ENCODE measurements at regions not wholly inside any gene's neighbourhood (a gene's known extent, or its start where the extent isn't known, plus 50 kb on each side); places are given as distances from the start of the nearest gene placed in this dataset.

DNA sequence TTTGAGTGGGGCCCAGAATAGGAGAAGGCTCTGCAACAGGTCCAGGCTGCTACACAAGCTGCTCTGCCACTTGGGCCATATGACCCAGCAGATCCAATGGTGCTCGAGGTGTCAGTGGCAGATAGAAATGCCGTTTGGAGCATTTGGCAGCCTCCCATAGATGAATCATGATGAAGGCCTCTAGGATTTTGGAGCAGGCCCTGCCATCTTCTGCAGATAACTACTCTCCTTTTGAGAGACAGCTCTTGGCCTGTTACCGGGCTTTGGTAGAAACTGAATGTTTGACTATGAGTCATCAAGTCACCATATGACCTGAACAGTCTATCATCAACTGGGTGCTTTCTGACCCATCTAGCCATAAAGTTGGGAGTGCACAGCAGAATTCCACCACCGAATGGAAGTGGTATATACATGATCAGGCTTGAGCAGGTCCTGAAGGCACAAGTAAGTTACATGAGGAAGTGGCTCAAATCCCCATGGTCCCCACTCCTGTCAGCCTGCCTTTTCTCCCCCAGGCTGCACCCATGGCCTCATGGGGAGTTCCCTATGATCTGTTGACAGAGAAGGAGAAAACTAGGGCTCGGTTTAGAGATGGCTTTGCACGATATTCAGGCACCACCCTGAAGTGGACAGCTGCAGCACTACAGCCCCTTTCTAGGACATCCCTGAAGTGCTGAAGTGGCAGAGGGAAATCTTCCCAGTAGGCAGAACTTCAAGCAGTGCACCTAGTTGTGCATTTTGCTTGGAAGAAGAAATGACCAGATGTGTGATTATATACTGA lies 971.4 kb downstream of the MCTP2 start:
- TF ChIP-seq MXI1 (IDR thresholded peaks at IDR 0.05; ENCODE audit: low read depth, low read length) (no peak), CTCF (IDR thresholded peaks at IDR 0.05) (no peak), MAX (IDR thresholded peaks at IDR 0.05; ENCODE audit: low read depth) (no peak), RFX5 (IDR thresholded peaks at IDR 0.05; ENCODE audit: low read length) (no peak), YY1 (IDR thresholded peaks at IDR 0.05; ENCODE audit: low read depth) (no peak), GABPA (IDR thresholded peaks at IDR 0.05; ENCODE audit: low read depth) (no peak), FOXJ3 (CRISPR knock-in tag; IDR thresholded peaks at IDR 0.05) (no peak), SMC3 (IDR thresholded peaks at IDR 0.05; ENCODE audit: low read depth, low read length) (no peak), POLR2AphosphoS5 (IDR thresholded peaks at IDR 0.05; ENCODE audit: low read depth, low read length) (no peak), EP300 (IDR thresholded peaks at IDR 0.05; ENCODE audit: borderline replicate concordance in 1 of 2, low read depth in 1 of 2, low read length in 1 of 2) (no peak), USF2 (IDR thresholded peaks at IDR 0.05; ENCODE audit: borderline replicate concordance, low read depth, low read length) (no peak), RAD21 (IDR thresholded peaks at IDR 0.05; ENCODE audit: low read length) (no peak)
- TF ChIP-seq, protein P1, sequence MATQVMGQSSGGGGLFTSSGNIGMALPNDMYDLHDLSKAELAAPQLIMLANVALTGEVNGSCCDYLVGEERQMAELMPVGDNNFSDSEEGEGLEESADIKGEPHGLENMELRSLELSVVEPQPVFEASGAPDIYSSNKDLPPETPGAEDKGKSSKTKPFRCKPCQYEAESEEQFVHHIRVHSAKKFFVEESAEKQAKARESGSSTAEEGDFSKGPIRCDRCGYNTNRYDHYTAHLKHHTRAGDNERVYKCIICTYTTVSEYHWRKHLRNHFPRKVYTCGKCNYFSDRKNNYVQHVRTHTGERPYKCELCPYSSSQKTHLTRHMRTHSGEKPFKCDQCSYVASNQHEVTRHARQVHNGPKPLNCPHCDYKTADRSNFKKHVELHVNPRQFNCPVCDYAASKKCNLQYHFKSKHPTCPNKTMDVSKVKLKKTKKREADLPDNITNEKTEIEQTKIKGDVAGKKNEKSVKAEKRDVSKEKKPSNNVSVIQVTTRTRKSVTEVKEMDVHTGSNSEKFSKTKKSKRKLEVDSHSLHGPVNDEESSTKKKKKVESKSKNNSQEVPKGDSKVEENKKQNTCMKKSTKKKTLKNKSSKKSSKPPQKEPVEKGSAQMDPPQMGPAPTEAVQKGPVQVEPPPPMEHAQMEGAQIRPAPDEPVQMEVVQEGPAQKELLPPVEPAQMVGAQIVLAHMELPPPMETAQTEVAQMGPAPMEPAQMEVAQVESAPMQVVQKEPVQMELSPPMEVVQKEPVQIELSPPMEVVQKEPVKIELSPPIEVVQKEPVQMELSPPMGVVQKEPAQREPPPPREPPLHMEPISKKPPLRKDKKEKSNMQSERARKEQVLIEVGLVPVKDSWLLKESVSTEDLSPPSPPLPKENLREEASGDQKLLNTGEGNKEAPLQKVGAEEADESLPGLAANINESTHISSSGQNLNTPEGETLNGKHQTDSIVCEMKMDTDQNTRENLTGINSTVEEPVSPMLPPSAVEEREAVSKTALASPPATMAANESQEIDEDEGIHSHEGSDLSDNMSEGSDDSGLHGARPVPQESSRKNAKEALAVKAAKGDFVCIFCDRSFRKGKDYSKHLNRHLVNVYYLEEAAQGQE (IDR thresholded peaks at IDR 0.05; ENCODE audit: low read depth, low read length): no peak
